ENCODE measurements at regions not wholly inside any gene's neighbourhood (a gene's known extent, or its start where the extent isn't known, plus 50 kb on each side); places are given as distances from the start of the nearest gene placed in this dataset.
"Not testable (repeated sequence)": the region's sequence is repeated elsewhere in the genome, so short reads cannot be mapped to it uniquely, and the experiment has no call there.

DNA sequence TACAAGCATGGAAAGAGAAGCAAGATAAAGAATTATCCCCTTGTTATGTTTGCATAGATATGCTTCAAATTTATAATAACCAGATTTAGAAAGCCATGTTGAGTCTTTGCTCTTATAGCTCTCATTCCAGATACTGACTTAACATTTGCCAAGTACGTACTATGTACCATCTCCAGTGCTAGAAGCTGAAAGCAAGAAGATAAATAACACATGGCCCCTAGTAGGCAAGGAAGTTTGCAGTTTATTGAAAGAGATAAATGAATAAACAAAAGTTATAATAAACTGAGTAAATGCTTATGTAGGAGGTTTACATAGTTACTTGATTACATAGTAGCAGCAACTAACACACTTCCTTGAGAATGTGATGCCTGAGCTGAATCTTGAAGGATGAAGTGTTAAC, 628.4 kb downstream of the HINT1 start:
- Mint-ChIP-seq H3K4me1 (ENCODE audit: low read depth) (no peaks in the 10 kb centered on the region), H3K27ac (no peak overlapping the region), H3K36me3 (ENCODE audit: insufficient read depth in 2 of 2) (no peaks in the 10 kb centered on the region), H3K9me3 (no peaks in the 10 kb centered on the region), H3K27me3 (ENCODE audit: low read depth) (no peaks in the 10 kb centered on the region), H3K4me3 (no peak overlapping the region)
- ATAC-seq (replicated peaks in 1 of 2) = no peak
- DNase-seq = no peak

DNA sequence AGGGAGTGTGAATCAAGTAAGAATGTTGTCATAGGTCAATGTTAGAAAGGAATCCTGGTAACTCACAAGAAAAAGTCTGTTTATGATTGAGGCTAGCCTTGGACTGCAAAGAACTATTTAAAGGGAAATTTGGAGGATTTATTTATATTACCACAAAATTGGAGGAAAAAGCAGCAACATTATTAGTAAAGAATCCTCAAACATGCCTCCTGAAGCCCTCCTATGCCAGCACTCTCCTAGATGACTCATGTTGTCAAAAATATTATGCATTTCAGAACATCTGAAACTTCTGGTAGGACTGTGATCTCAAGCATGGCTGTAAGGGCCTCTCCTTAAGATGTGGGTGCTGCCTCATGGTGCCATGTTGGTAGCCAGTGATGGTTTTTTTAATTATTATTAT, 628.5 kb downstream of the CHSY3 start:
- Mint-ChIP-seq H3K4me3 (no peak overlapping the region), H3K27ac (no peak overlapping the region), H3K36me3 (ENCODE audit: insufficient read depth in 2 of 2) (no peaks in the 10 kb centered on the region), H3K9me3 (peaks cover 0 to 2% of the 10 kb centered on the region in 2 donors), H3K4me1 (ENCODE audit: low read depth) (no peaks in the 10 kb centered on the region), H3K27me3 (ENCODE audit: low read depth) (no peaks in the 10 kb centered on the region)
- ATAC-seq (replicated peaks in 1 of 2) = no peak
- no peak for DNase-seq

DNA sequence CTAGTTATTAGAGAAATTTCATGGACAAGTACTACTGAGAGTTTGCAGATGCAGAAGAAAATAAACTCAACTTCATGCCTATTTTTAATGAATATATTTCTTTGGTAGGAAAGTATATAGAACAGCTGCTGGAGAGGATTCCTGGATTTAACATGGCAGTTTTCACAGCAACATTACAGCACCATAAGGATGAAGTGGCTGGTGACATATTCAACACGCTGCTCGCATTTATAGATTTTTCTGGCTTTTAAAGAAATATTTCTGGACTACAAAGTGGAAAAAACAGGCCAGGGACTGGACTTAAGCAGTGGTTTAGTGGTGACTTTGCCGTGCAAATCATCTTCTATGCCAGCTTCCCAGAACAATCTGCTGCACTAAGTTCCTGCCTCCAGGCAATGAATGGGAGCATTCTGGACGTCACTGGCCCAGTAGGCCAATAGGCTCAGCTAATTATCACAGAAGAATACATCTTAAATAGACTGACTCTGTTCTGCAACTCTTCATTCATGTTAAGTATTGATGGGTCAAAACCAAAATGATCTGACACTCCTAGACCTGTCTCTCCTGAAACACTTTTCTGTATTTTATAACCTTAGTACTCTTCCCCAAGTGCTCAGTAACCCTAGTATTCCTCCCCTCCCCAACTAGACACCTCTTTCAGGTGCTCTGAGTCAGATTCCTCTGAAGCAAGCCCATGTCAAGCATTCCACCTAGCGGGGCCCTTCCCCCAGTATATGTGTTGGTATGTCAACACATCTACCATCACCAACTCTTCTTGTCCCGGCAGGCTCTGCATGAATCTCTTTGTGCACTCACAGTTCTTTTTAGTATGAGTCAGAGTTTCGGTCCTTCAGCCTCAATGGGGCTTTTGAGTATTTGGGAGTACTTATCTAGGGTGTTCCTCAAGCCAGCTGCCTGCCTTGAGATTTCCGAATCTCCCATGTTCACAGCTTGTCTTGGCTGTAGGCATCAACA, 625.5 kb downstream of the CHSY3 start:
- no peak for DNase-seq
- Mint-ChIP-seq H3K4me1 (ENCODE audit: low read depth) (no peaks in the 10 kb centered on the region), H3K4me3 (no peak overlapping the region), H3K27me3 (ENCODE audit: low read depth) (no peaks in the 10 kb centered on the region), H3K9me3 (peaks cover 0 to 4% of the 10 kb centered on the region in 2 donors), H3K36me3 (ENCODE audit: insufficient read depth in 2 of 2) (no peaks in the 10 kb centered on the region), H3K27ac (no peak overlapping the region)
- no peak for ATAC-seq (replicated peaks in 1 of 2)

DNA sequence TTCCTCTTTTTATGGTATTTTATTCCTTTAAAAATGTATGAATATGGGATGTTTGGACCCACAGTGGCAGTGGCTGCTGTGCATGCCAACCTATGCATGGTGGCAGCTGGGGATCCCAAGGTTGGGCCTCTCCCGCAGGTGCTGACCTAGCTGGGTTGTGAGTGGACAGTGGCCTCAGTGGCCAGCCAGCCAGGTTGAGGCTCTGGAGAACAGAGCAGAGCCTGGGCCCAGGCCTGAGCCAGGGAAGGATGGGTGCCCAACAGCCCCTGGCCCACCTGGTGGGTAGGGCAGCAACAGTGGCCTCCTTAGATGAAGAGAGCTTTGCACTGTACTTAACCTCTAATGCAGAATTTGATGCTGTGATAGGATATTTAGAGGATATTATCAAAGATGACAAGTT, 624.8 kb downstream of the CHSY3 start:
- Mint-ChIP-seq H3K27me3 (ENCODE audit: low read depth) (no peaks in the 10 kb centered on the region), H3K27ac (no peak overlapping the region), H3K36me3 (ENCODE audit: insufficient read depth in 2 of 2) (no peaks in the 10 kb centered on the region), H3K4me1 (ENCODE audit: low read depth) (no peaks in the 10 kb centered on the region), H3K9me3 (peaks cover 0 to 4% of the 10 kb centered on the region in 2 donors), H3K4me3 (no peak overlapping the region)
- ATAC-seq (replicated peaks in 1 of 2) (no peak), DNase-seq (no peak)

DNA sequence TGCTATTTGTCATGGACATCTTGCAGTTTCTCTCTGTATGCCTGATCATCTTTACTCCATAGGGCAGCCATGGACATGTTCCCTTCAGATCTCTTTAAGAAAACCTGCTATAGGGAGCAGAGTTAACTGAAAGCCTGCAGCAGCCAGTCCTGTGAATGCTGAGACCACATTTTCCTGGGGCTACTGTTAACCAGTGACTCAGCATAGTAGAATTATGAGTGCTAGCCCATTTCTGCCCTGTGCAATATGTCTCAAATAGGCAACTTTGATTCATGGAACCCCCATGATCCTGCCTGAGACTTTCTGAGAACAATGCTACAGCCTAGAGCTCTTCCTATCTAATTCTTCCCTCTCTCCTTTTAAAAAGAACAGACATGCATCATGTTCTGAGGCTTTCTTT, 624.2 kb downstream of the CHSY3 start:
- no peak overlapping the region for H3K27ac Mint-ChIP-seq
- H3K27me3 Mint-ChIP-seq (ENCODE audit: low read depth) = no peaks in the 10 kb centered on the region
- no peaks in the 10 kb centered on the region for H3K4me1 Mint-ChIP-seq (ENCODE audit: low read depth)
- no peak for DNase-seq
- no peak overlapping the region for H3K4me3 Mint-ChIP-seq
- no peaks in the 10 kb centered on the region for H3K36me3 Mint-ChIP-seq (ENCODE audit: insufficient read depth in 2 of 2)
- ATAC-seq (replicated peaks in 1 of 2) = no peak
- peaks cover 0 to 4% of the 10 kb centered on the region in 2 donors for H3K9me3 Mint-ChIP-seq

DNA sequence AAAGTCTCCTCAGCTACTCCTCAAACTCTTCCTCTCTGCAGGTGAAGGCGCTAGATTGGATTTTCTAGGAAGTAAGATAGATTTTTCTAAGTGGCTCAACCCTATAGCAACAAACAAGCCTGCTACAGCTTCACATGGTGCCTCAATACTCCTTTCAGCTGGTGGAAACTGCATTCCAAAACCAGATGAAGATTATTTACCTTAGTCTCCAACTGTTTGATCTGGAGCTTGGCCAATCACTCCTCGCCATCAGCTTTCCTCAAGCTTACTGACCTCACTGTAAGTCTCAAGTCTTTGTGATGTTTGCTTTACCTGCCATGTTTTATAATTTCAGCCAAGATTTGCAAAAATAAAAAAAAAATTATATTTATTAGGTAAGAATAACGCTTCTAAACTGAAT, 622.4 kb downstream of the CHSY3 start:
- H3K4me1 Mint-ChIP-seq (ENCODE audit: low read depth) = no peaks in the 10 kb centered on the region
- H3K9me3 Mint-ChIP-seq = peaks cover 0 to 6% of the 10 kb centered on the region in 2 donors
- no peak overlapping the region for H3K4me3 Mint-ChIP-seq
- no peak overlapping the region for H3K27ac Mint-ChIP-seq
- H3K36me3 Mint-ChIP-seq (ENCODE audit: insufficient read depth in 2 of 2) = no peaks in the 10 kb centered on the region
- peaks cover 8% of the 10 kb centered on the region for H3K27me3 Mint-ChIP-seq (ENCODE audit: low read depth)
- no peak for DNase-seq
- no peak for ATAC-seq (replicated peaks in 1 of 2)

DNA sequence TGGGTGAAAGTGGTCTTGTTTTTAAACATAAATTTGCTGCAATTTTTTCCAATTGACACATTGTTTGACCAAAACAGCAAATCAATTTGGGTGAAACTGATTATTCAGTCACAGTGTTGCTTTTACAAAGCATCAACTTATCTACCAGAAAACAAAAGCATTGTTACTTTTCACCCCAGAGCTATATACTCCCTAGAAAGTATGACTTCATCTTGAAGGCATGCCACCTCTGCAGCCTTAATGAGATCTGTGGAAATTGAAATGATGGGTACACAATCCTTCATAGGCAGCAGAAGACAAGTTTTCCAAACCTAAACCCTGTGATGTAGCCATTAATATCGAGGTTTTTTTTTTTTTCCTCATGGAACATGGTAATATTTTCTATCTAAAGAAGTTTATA, 615.9 kb downstream of the CHSY3 start:
- H3K9me3 Mint-ChIP-seq = peaks cover 7 to 13% of the 10 kb centered on the region in 2 donors
- peaks cover 15% of the 10 kb centered on the region for H3K27me3 Mint-ChIP-seq (ENCODE audit: low read depth)
- H3K4me3 Mint-ChIP-seq = no peak overlapping the region
- peaks cover 0 to 5% of the 10 kb centered on the region in 2 donors for H3K36me3 Mint-ChIP-seq (ENCODE audit: insufficient read depth in 2 of 2)
- no peaks in the 10 kb centered on the region for H3K4me1 Mint-ChIP-seq (ENCODE audit: low read depth)
- H3K27ac Mint-ChIP-seq = no peak overlapping the region
- no peak for DNase-seq
- no peak for ATAC-seq (replicated peaks in 1 of 2)

DNA sequence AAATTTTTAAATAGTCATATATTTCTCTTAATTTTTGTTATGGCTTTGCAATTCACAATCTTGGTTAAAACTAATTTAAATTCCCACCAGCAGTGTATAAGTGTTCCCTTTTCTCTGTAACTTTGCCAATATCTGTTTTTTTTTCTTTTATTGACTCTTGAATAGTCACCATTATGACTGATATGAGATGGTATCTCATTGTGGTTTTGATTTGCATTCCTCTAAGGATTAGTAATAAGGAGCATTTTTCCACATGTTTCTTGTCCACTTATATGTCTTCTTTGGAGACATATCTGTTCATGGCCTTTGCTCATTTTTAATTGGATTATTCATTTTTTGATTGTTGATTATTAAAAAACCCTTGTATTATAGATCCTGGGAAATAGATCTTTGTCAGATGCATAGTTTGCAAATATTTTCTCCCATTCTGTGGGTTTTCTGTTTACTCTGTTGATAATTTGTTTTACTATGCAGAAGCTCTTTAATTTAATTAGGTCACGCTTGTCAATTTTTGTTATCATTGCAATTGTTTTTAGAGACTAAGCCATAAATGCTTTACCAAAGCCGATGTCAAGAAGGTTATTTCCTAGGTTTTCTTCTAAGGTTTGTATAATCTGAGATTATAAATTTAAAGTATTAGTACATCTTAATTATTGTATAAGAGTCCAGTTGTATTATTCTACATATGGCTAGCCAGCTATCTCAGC, 610.9 kb downstream of the CHSY3 start:
- H3K4me3 Mint-ChIP-seq = no peak overlapping the region
- no peaks in the 10 kb centered on the region for H3K27me3 Mint-ChIP-seq (ENCODE audit: low read depth)
- DNase-seq (no peak), ATAC-seq (replicated peaks in 1 of 2) (no peak)
- no peak overlapping the region for H3K27ac Mint-ChIP-seq
- H3K9me3 Mint-ChIP-seq = peaks cover 6 to 7% of the 10 kb centered on the region in 2 donors
- H3K36me3 Mint-ChIP-seq (ENCODE audit: insufficient read depth in 2 of 2) = peaks cover 0 to 5% of the 10 kb centered on the region in 2 donors
- H3K4me1 Mint-ChIP-seq (ENCODE audit: low read depth) = no peaks in the 10 kb centered on the region

DNA sequence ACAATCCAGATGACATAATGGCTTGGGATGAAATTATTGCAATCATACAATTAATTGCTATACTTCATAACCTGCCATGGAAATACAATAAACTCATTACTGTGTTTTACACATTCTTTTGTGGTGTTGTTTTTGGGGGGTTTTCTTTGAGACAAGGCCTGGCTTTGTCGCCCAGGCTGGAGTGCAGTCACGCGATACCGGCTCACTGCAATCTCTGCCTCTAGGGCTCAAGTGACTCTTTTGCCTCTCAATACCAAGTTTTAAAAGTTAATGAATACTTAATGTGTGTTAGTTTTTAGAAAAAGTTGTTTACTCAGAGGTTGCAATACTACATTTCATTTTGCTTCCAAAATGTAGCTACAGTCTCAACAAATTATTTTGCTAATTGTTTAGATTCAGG, 598.4 kb downstream of the CHSY3 start:
- Mint-ChIP-seq H3K27ac (no peak overlapping the region), H3K27me3 (ENCODE audit: low read depth) (no peaks in the 10 kb centered on the region)

DNA sequence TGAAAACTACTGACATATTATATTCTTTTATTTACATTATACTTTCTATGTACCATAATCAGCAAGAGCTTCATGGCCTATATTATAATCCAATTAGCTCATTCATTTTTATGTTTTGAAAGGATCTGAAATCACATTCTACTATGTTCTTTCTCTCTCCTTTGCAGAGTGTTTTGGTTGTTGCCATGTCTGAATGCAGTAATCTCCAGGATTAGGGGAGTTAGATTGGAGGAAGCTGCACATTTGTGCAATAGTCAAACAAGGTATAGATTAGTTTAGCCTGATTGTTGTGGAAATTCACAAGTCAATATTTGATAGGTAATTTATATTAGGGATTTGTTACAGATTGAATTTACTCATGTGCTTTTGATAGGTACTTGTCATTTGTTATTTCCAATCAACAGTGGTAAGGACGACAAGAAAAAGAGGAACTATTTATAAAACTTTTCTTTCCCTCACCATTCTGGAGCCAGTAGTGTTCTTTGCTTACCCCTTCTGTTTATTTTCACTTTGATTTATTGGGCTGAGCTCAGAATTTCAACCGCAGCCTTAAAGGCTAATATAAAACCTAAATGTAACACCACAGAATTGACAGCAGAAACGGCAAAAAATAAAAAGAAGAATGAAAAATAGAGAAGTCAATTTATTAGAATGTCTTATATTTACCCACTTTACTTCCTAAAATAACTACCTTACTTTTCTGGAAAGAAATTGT, 597.0 kb downstream of the CHSY3 start:
- Mint-ChIP-seq H3K4me1 (ENCODE audit: low read depth) (no peaks in the 10 kb centered on the region), H3K27me3 (ENCODE audit: low read depth) (no peaks in the 10 kb centered on the region), H3K9me3 (no peaks in the 10 kb centered on the region), H3K36me3 (ENCODE audit: insufficient read depth in 2 of 2) (no peaks in the 10 kb centered on the region), H3K4me3 (no peak overlapping the region), H3K27ac (no peak overlapping the region)
- ATAC-seq (replicated peaks in 1 of 2) = no peak
- DNase-seq = no peak

More for the DNA sequence above, 598.4 kb downstream of the CHSY3 start:
- Mint-ChIP-seq H3K9me3 (no peaks in the 10 kb centered on the region), H3K36me3 (ENCODE audit: insufficient read depth in 2 of 2) (no peaks in the 10 kb centered on the region), H3K4me3 (no peak overlapping the region), H3K4me1 (ENCODE audit: low read depth) (no peaks in the 10 kb centered on the region)
- ATAC-seq (replicated peaks in 1 of 2) (no peak), DNase-seq (no peak)

DNA sequence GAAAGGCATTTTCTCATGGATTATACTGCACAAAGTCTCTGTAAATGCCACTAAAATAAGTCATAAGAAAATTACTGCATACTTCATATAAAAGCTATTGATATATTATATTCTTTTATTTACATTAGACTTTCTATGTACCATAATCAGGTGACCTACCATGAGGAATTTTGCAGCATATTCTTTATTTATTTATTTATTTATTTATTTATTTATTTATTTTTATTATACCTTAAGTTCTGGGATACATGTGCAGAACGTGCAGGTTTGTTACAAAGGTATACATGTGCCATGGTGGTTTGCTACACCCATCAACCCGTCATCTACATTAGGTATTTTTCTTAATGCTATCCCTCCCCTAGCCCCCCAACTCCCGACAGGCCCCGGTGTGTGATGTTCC, 596.2 kb downstream of the CHSY3 start:
- H3K36me3 Mint-ChIP-seq (ENCODE audit: insufficient read depth in 2 of 2); H3K4me1 Mint-ChIP-seq (ENCODE audit: low read depth); H3K9me3 Mint-ChIP-seq; H3K27me3 Mint-ChIP-seq (ENCODE audit: low read depth); H3K27ac Mint-ChIP-seq; H3K4me3 Mint-ChIP-seq; ATAC-seq (replicated peaks in 1 of 2); DNase-seq: not testable (repeated sequence)

DNA sequence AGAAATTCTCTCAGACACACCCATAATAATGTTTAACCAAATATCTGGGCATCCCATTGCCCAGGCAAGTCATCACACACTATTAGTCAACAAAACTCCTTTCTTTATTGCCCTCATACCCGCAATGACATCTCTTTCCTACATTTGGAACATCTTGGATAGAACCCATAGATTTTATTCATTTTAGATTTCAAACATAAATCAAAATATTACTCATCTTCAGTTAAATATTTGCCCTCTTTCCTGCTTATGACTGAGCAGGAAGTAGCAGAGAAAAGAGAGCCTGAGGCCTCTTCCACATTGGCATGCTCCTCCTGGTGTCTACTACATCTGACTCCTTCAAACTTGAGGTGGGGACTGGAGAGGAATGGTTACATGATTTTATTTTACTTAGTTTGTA, 592.0 kb downstream of the CHSY3 start:
- Mint-ChIP-seq H3K27ac (no peak overlapping the region), H3K9me3 (peaks cover 0 to 2% of the 10 kb centered on the region in 2 donors), H3K4me3 (no peak overlapping the region), H3K4me1 (ENCODE audit: low read depth) (no peaks in the 10 kb centered on the region), H3K27me3 (ENCODE audit: low read depth) (no peaks in the 10 kb centered on the region), H3K36me3 (ENCODE audit: insufficient read depth in 2 of 2) (no peaks in the 10 kb centered on the region)
- ATAC-seq (replicated peaks in 1 of 2) (no peak), DNase-seq (no peak)

DNA sequence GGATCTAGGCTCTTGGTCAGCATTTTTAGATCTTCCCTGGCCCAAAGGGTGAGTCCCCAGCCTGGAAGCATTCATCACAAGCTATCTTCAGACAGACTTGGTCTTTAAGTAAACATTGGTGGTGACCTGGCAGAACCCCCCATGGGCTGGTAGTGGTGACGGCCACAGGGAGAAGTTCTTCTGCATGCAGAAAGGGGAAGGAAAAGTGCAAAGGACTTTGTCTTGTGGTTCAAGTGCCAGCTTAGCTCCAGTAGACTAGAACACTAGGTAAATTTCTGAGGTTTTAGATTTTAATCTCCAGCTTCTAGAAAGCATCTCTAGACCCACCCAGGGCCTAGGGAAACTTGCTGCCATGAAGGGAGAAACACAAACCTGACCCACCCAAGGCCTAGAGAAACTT, 584.0 kb downstream of the CHSY3 start:
- Mint-ChIP-seq H3K36me3 (ENCODE audit: insufficient read depth in 2 of 2) (no peaks in the 10 kb centered on the region), H3K27me3 (ENCODE audit: low read depth) (no peaks in the 10 kb centered on the region), H3K27ac (no peak overlapping the region), H3K4me3 (no peak overlapping the region), H3K9me3 (peaks cover 0 to under 1% of the 10 kb centered on the region in 2 donors), H3K4me1 (ENCODE audit: low read depth) (no peaks in the 10 kb centered on the region)
- no peak for ATAC-seq (replicated peaks in 1 of 2)
- no peak for DNase-seq
